ENCODE measurements at regions not wholly inside any gene's neighbourhood (a gene's known extent, or its start where the extent isn't known, plus 50 kb on each side); places are given as distances from the start of the nearest gene placed in this dataset.
A peak's percentile ranks its signal among the peaks of the same experiment; 100 is the strongest.
"Not testable (repeated sequence)": the region's sequence is repeated elsewhere in the genome, so short reads cannot be mapped to it uniquely, and the experiment has no call there.

GRCh38 chr13:46498650-46499049 is 54.3 kb upstream of the LRCH1 start:
- H3K9ac ChIP-seq (ENCODE audit: insufficient read length): no peak overlapping the region
- no peaks in the 10 kb centered on the region for H3K36me3 ChIP-seq (ENCODE audit: insufficient read depth, low read length)
- DNase-seq (ENCODE audit: low read depth, low spot score): no peak
- H3K27ac ChIP-seq: no peak overlapping the region
- H3K4me3 ChIP-seq: no peak overlapping the region
- TF ChIP-seq EZH2 (IDR thresholded peaks at IDR 0.05): no peak
- H3K9me3 ChIP-seq (ENCODE audit: low read depth, low read length): no peaks in the 10 kb centered on the region

- no peak for DNase-seq (ENCODE audit: low read depth, low spot score)
- Histone ChIP-seq H3K9me3 (ENCODE audit: low read depth, low read length) (no peaks in the 10 kb centered on the region), H3K27ac (peak overlapping the region; percentile 72), H3K9ac (ENCODE audit: insufficient read length) (no peak overlapping the region), H3K36me3 (ENCODE audit: insufficient read depth, low read length) (no peaks in the 10 kb centered on the region), H3K4me3 (peak overlapping the region; percentile 59)
- TF ChIP-seq FOXP2 (optimal IDR thresholded peaks at IDR 0.05; ENCODE audit: control extremely low read depth, extremely low read length, insufficient read depth) (no peak), POLR2AphosphoS5 (IDR thresholded peaks at IDR 0.05; ENCODE audit: borderline replicate concordance, low read depth, low read length) (no peak), EZH2 (IDR thresholded peaks at IDR 0.05) (no peak)
Measured at GRCh38 chr13:46496086-46496485, 56.9 kb upstream of the LRCH1 start.

GRCh38 chr13:46495651-46496050 is 57.3 kb upstream of the LRCH1 start:
- Histone ChIP-seq H3K27ac (peak overlapping the region; percentile 72), H3K9me3 (ENCODE audit: low read depth, low read length) (no peaks in the 10 kb centered on the region), H3K9ac (ENCODE audit: insufficient read length) (no peak overlapping the region), H3K4me3 (peak overlapping the region; percentile 59), H3K36me3 (ENCODE audit: insufficient read depth, low read length) (no peaks in the 10 kb centered on the region)
- no peak for TF ChIP-seq EZH2 (IDR thresholded peaks at IDR 0.05)
- no peak for TF ChIP-seq FOXP2 (optimal IDR thresholded peaks at IDR 0.05; ENCODE audit: control extremely low read depth, extremely low read length, insufficient read depth)
- TF ChIP-seq POLR2AphosphoS5 (IDR thresholded peaks at IDR 0.05; ENCODE audit: borderline replicate concordance, low read depth, low read length): no peak
- DNase-seq (ENCODE audit: low read depth, low spot score): no peak

GRCh38 chr13:46495066-46495465 is 57.9 kb upstream of the LRCH1 start:
- Histone ChIP-seq H3K4me3 (no peak overlapping the region), H3K27ac (no peak overlapping the region), H3K36me3 (ENCODE audit: insufficient read depth, low read length) (no peaks in the 10 kb centered on the region), H3K9ac (ENCODE audit: insufficient read length) (no peak overlapping the region), H3K9me3 (ENCODE audit: low read depth, low read length) (no peaks in the 10 kb centered on the region)
- DNase-seq (ENCODE audit: low read depth, low spot score): no peak
- TF ChIP-seq POLR2AphosphoS5 (IDR thresholded peaks at IDR 0.05; ENCODE audit: borderline replicate concordance, low read depth, low read length) (no peak), FOXP2 (optimal IDR thresholded peaks at IDR 0.05; ENCODE audit: control extremely low read depth, extremely low read length, insufficient read depth) (no peak), EZH2 (IDR thresholded peaks at IDR 0.05) (no peak)

GRCh38 chr13:46492946-46493345 is 60.0 kb upstream of the LRCH1 start:
- no peak for DNase-seq (ENCODE audit: low read depth, low spot score)
- no peaks in the 10 kb centered on the region for H3K36me3 ChIP-seq (ENCODE audit: insufficient read depth, low read length)
- TF ChIP-seq POLR2AphosphoS5 (IDR thresholded peaks at IDR 0.05; ENCODE audit: borderline replicate concordance, low read depth, low read length) (no peak), FOXP2 (optimal IDR thresholded peaks at IDR 0.05; ENCODE audit: control extremely low read depth, extremely low read length, insufficient read depth) (no peak), EZH2 (IDR thresholded peaks at IDR 0.05) (no peak)
- no peak overlapping the region for H3K9ac ChIP-seq (ENCODE audit: insufficient read length)
- no peaks in the 10 kb centered on the region for H3K9me3 ChIP-seq (ENCODE audit: low read depth, low read length)
- no peak overlapping the region for H3K27ac ChIP-seq
- no peak overlapping the region for H3K4me3 ChIP-seq

- H3K9me3 ChIP-seq (ENCODE audit: low read depth, low read length): no peaks in the 10 kb centered on the region
- TF ChIP-seq POLR2AphosphoS5 (IDR thresholded peaks at IDR 0.05; ENCODE audit: borderline replicate concordance, low read depth, low read length) (no peak), EZH2 (IDR thresholded peaks at IDR 0.05) (no peak), FOXP2 (optimal IDR thresholded peaks at IDR 0.05; ENCODE audit: control extremely low read depth, extremely low read length, insufficient read depth) (no peak)
- H3K4me3 ChIP-seq: no peak overlapping the region
- H3K36me3 ChIP-seq (ENCODE audit: insufficient read depth, low read length): no peaks in the 10 kb centered on the region
- H3K27ac ChIP-seq: no peak overlapping the region
- DNase-seq (ENCODE audit: low read depth, low spot score): no peak
- H3K9ac ChIP-seq (ENCODE audit: insufficient read length): no peak overlapping the region
Measured at GRCh38 chr13:46491641-46492040, 61.3 kb upstream of the LRCH1 start.

GRCh38 chr13:46490713-46491112 is 62.3 kb upstream of the LRCH1 start:
- H3K4me3 ChIP-seq; H3K27ac ChIP-seq; H3K36me3 ChIP-seq (ENCODE audit: insufficient read depth, low read length); DNase-seq (ENCODE audit: low read depth, low spot score); H3K9ac ChIP-seq (ENCODE audit: insufficient read length); H3K9me3 ChIP-seq (ENCODE audit: low read depth, low read length): not testable (repeated sequence)

- H3K9me3 ChIP-seq (ENCODE audit: low read depth, low read length): no peaks in the 10 kb centered on the region
- H3K4me3 ChIP-seq: no peak overlapping the region
- no peak overlapping the region for H3K9ac ChIP-seq (ENCODE audit: insufficient read length)
- H3K27ac ChIP-seq: no peak overlapping the region
- no peaks in the 10 kb centered on the region for H3K36me3 ChIP-seq (ENCODE audit: insufficient read depth, low read length)
- DNase-seq (ENCODE audit: low read depth, low spot score): no peak
- TF ChIP-seq POLR2AphosphoS5 (IDR thresholded peaks at IDR 0.05; ENCODE audit: borderline replicate concordance, low read depth, low read length): no peak
- no peak for TF ChIP-seq EZH2 (IDR thresholded peaks at IDR 0.05)
- TF ChIP-seq FOXP2 (optimal IDR thresholded peaks at IDR 0.05; ENCODE audit: control extremely low read depth, extremely low read length, insufficient read depth): no peak
Measured at GRCh38 chr13:46490129-46490528, 62.8 kb upstream of the LRCH1 start.

GRCh38 chr13:46489586-46490023 is 63.4 kb upstream of the LRCH1 start:
- H3K36me3 ChIP-seq (ENCODE audit: insufficient read depth, low read length): no peaks in the 10 kb centered on the region
- DNase-seq (ENCODE audit: low read depth, low spot score): no peak
- no peak overlapping the region for H3K9ac ChIP-seq (ENCODE audit: insufficient read length)
- peak overlapping the region; percentile 28; the same call in 1 of the 2 replicates for H3K4me3 ChIP-seq
- TF ChIP-seq POLR2AphosphoS5 (IDR thresholded peaks at IDR 0.05; ENCODE audit: borderline replicate concordance, low read depth, low read length) (no peak), EZH2 (IDR thresholded peaks at IDR 0.05) (no peak), FOXP2 (optimal IDR thresholded peaks at IDR 0.05; ENCODE audit: control extremely low read depth, extremely low read length, insufficient read depth) (no peak)
- H3K27ac ChIP-seq: peak overlapping the region; percentile 54; the same call in 1 of the 2 replicates
- H3K9me3 ChIP-seq (ENCODE audit: low read depth, low read length): no peaks in the 10 kb centered on the region
